ENCODE measurements at regions not wholly inside any gene's neighbourhood (a gene's known extent, or its start where the extent isn't known, plus 50 kb on each side); places are given as distances from the start of the nearest gene placed in this dataset.
A peak's percentile ranks its signal among the peaks of the same experiment; 100 is the strongest.

GRCh38 chrX:74133156-74133796 is 170.7 kb upstream of the ZCCHC13 start:
- Histone ChIP-seq H3K9me3 (no peaks in the 10 kb centered on the region), H3K4me1 (no peaks in the 10 kb centered on the region), H3K27ac (no peak overlapping the region), H3K27me3 (no peaks in the 10 kb centered on the region), H3K4me3 (no peak overlapping the region), H3K36me3 (no peaks in the 10 kb centered on the region)
- no peak for DNase-seq
- peak; percentile 72 to 77 for ATAC-seq
- in situ Hi-C loops (cut with MboI; ENCODE audit: low sequenced_read_pairs in 4 of 4): loop anchor here in 3 of 4 donors (10.0 to 25.0 kb wide), 2 partner anchors 271 to 278 kb away; partner anchors contain the start of gene XIST (in 3 of the 3)
- TF ChIP-seq CTCF (IDR thresholded peaks at IDR 0.05 in 4 of 5, conservative IDR thresholded peaks at IDR 0.05 in 1 of 5): peak; percentile 56 to 83 (median 70)
- no peak for TF ChIP-seq POLR2A (IDR thresholded peaks at IDR 0.05)
- intact Hi-C loops (cut with DNase I; ENCODE audit: low total_unique reads): loop anchor here (2.0 to 10.0 kb wide), 2 partner anchors 212 to 278 kb away; no protein-coding TSS in a partner anchor

GRCh38 chrX:74132280-74132679 is 171.7 kb upstream of the ZCCHC13 start:
- no peaks in the 10 kb centered on the region for H3K27me3 ChIP-seq
- no peaks in the 10 kb centered on the region for H3K9me3 ChIP-seq
- DNase-seq (no peak), ATAC-seq (no peak)
- H3K4me1 ChIP-seq: no peaks in the 10 kb centered on the region
- intact Hi-C loops (cut with DNase I; ENCODE audit: low total_unique reads): loop anchor here (2.0 to 10.0 kb wide), 2 partner anchors 213 to 277 kb away; no protein-coding TSS in a partner anchor
- TF ChIP-seq CTCF (IDR thresholded peaks at IDR 0.05 in 4 of 5, conservative IDR thresholded peaks at IDR 0.05 in 1 of 5) (no peak), POLR2A (IDR thresholded peaks at IDR 0.05) (no peak)
- H3K36me3 ChIP-seq: no peaks in the 10 kb centered on the region
- in situ Hi-C loops (cut with MboI; ENCODE audit: low sequenced_read_pairs in 4 of 4): loop anchor here in 3 of 4 donors (10.0 to 25.0 kb wide), 2 partner anchors 270 to 277 kb away; partner anchors contain the start of gene XIST (in 3 of the 3)
- H3K4me3 ChIP-seq: no peak overlapping the region
- H3K27ac ChIP-seq: no peak overlapping the region

- H3K4me3 ChIP-seq: no peak overlapping the region
- intact Hi-C loops (cut with DNase I; ENCODE audit: low total_unique reads): no loop called here
- H3K9me3 ChIP-seq: no peaks in the 10 kb centered on the region
- no peaks in the 10 kb centered on the region for H3K27me3 ChIP-seq
- TF ChIP-seq CTCF (IDR thresholded peaks at IDR 0.05 in 4 of 5, conservative IDR thresholded peaks at IDR 0.05 in 1 of 5): no peak
- TF ChIP-seq POLR2A (IDR thresholded peaks at IDR 0.05): no peak
- DNase-seq (no peak), ATAC-seq (no peak)
- in situ Hi-C loops (cut with MboI; ENCODE audit: low sequenced_read_pairs in 4 of 4): no loop called here
- H3K36me3 ChIP-seq: peaks cover 0 to 13% of the 10 kb centered on the region in 2 donors
- H3K4me1 ChIP-seq: no peaks in the 10 kb centered on the region
- no peak overlapping the region for H3K27ac ChIP-seq
Observed at GRCh38 chrX:74119016-74119910, 184.7 kb upstream of the ZCCHC13 start.

GRCh38 chrX:74117962-74118902 is 185.7 kb upstream of the ZCCHC13 start:
- no peak for DNase-seq
- intact Hi-C loops (cut with DNase I; ENCODE audit: low total_unique reads): no loop called here
- TF ChIP-seq POLR2A (IDR thresholded peaks at IDR 0.05) (no peak), CTCF (IDR thresholded peaks at IDR 0.05 in 4 of 5, conservative IDR thresholded peaks at IDR 0.05 in 1 of 5) (no peak)
- Histone ChIP-seq H3K4me3 (no peak overlapping the region), H3K4me1 (no peaks in the 10 kb centered on the region), H3K9me3 (no peaks in the 10 kb centered on the region), H3K27ac (no peak overlapping the region), H3K36me3 (peaks cover 0 to 11% of the 10 kb centered on the region in 2 donors), H3K27me3 (no peaks in the 10 kb centered on the region)
- in situ Hi-C loops (cut with MboI; ENCODE audit: low sequenced_read_pairs in 4 of 4): no loop called here
- no peak for ATAC-seq
